CD14-positive monocyte (primary cell): ENCODE measurements at regions not wholly inside any gene's neighbourhood (a gene's known extent, or its start where the extent isn't known, plus 50 kb on each side); places are given as distances from the start of the nearest gene placed in this dataset.

ENCODE experiments used
- DNase-seq, 3 donors: peaks; one replicate each; pipeline ENCODE4 v3.0.0-alpha.2; 2011 to 2022
- H2AFZ ChIP-seq: 2 replicates; pipeline ENCODE4 v1.6.0; 2012; ENCODE audit warnings: mild to moderate bottlenecking, low read depth, low read length, inconsistent platforms; ENCODE audit not compliant: insufficient read depth, poor library complexity, severe bottlenecking
- H3K27ac ChIP-seq, 2 donors: 1 replicate in 1 of 2; 2 replicates in 1 of 2; pipeline ENCODE4 v1.5.1; 2012 to 2013; ENCODE audit warnings: low read length in 2 of 2, control low read depth in 1 of 2, inconsistent platforms in 1 of 2, low read depth in 1 of 2, mild to moderate bottlenecking in 1 of 2
- H3K27me3 ChIP-seq, 2 donors: one replicate each; pipeline versions ENCODE4 v1.6.0 to v1.6.1; 2011 to 2013; ENCODE audit warnings: low read length in 2 of 2; ENCODE audit not compliant: control insufficient read depth in 2 of 2, insufficient read depth in 2 of 2
- H3K36me3 ChIP-seq, 2 donors: replicated peaks in 1 of 2; 1 replicate in 1 of 2; 2 replicates in 1 of 2; pipeline versions ENCODE4 v1.5.1 to v1.6.1; 2012 to 2013; ENCODE audit warnings: low read length in 2 of 2, control low read depth in 1 of 2, inconsistent platforms in 1 of 2, mild to moderate bottlenecking in 1 of 2; ENCODE audit not compliant: insufficient read depth in 2 of 2, control insufficient read depth in 1 of 2
- H3K4me1 ChIP-seq, 2 donors: 1 replicate in 1 of 2; 2 replicates in 1 of 2; pipeline versions ENCODE4 v1.5.1 to v1.6.1; 2012 to 2013; ENCODE audit warnings: low read length in 2 of 2, control low read depth in 1 of 2, inconsistent platforms in 1 of 2, mild to moderate bottlenecking in 1 of 2, moderate library complexity in 1 of 2; ENCODE audit not compliant: insufficient read depth in 2 of 2, control insufficient read depth in 1 of 2
- H3K4me2 ChIP-seq: replicated peaks from 2 replicates; pipeline ENCODE3; 2012; ENCODE audit warnings: low read length, moderate library complexity, mild to moderate bottlenecking; ENCODE audit not compliant: poor library complexity, severe bottlenecking; ENCODE audit errors: extremely low read depth
- H3K4me3 ChIP-seq, 3 experiments: fragments of 200-600 bp in 1 of 3; sonication (generic) in 1 of 3; replicated peaks in 1 of 3; 1 replicate in 2 of 3; 2 replicates in 1 of 3; pipeline ENCODE4 v1.5.1; 2011 to 2013; ENCODE audit warnings: low read length in 3 of 3, mild to moderate bottlenecking in 3 of 3, control low read depth in 2 of 3, low read depth in 2 of 3, inconsistent platforms in 1 of 3, moderate library complexity in 1 of 3
- H3K79me2 ChIP-seq: 2 replicates; pipeline ENCODE4 v1.6.0; 2012; ENCODE audit warnings: mild to moderate bottlenecking, control low read depth, inconsistent platforms, low read length, moderate library complexity; ENCODE audit not compliant: insufficient read depth
- H3K9ac ChIP-seq: 2 replicates; pipeline ENCODE4 v1.6.0; 2017; ENCODE audit warnings: low read length, mild to moderate bottlenecking; ENCODE audit not compliant: insufficient read depth, poor library complexity, severe bottlenecking
- H3K9me3 ChIP-seq, 2 donors: replicated peaks in 1 of 2; 1 replicate in 1 of 2; 2 replicates in 1 of 2; pipeline versions ENCODE4 v1.5.1 to v1.6.1; 2012 to 2013; ENCODE audit warnings: low read length in 2 of 2, control low read depth in 1 of 2; ENCODE audit not compliant: control insufficient read depth in 1 of 2, insufficient read depth in 1 of 2
- H4K20me1 ChIP-seq: 2 replicates; pipeline ENCODE4 v1.6.0; 2012; ENCODE audit warnings: mild to moderate bottlenecking, low read length, control low read depth, moderate library complexity; ENCODE audit not compliant: insufficient read depth
- H3K27ac Mint-ChIP-seq, 7 donors: one replicate each; pipeline ENCODE4 v1.8.0; 2020; ENCODE audit warnings: mild to moderate bottlenecking in 7 of 7, mixed read lengths in 7 of 7, moderate library complexity in 6 of 7, inconsistent platforms in 2 of 7
- H3K27me3 Mint-ChIP-seq, 3 donors: one replicate each; pipeline ENCODE4 v1.8.0; 2021 to 2022; ENCODE audit warnings: low read depth in 3 of 3, mild to moderate bottlenecking in 3 of 3, mixed read lengths in 3 of 3, moderate library complexity in 3 of 3, inconsistent platforms in 1 of 3
- H3K36me3 Mint-ChIP-seq, 2 donors: one replicate each; pipeline ENCODE4 v1.8.0; 2020; ENCODE audit warnings: mixed read lengths in 2 of 2, inconsistent platforms in 1 of 2, mild to moderate bottlenecking in 1 of 2
- H3K4me1 Mint-ChIP-seq: one replicate; pipeline ENCODE4 v1.8.0; 2020; ENCODE audit warnings: mild to moderate bottlenecking, mixed read lengths
- H3K4me3 Mint-ChIP-seq, 2 donors: one replicate each; pipeline ENCODE4 v1.8.0; 2020; ENCODE audit warnings: mild to moderate bottlenecking in 2 of 2, mixed read lengths in 2 of 2, moderate library complexity in 1 of 2
- H3K9me3 Mint-ChIP-seq, 7 donors: one replicate each; pipeline ENCODE4 v1.8.0; 2020 to 2022; ENCODE audit warnings: mixed read lengths in 7 of 7, mild to moderate bottlenecking in 6 of 7, moderate library complexity in 6 of 7, inconsistent platforms in 2 of 7
- WGBS: methylation state at CpG from one replicate; pipeline ENCODE4 v1.1.5; 2013; ENCODE audit warnings: missing lambda C conversion rate; ENCODE audit not compliant: insufficient coverage; 5-methylcytosine and 5-hydroxymethylcytosine counted together
- intact Hi-C, 2 donors: fragments of 100-400 bp; cut with micrococcal nuclease; formaldehyde crosslinking; loops; one replicate each; pipeline versions ENCODE4 v1.15.0 to v1.15.1; 2023
- TF ChIP-seq, protein P1 (sequence below): fragments of 200-600 bp; IDR thresholded peaks from one replicate; pipeline ENCODE4 v1.8.0; 2022; ENCODE audit warnings: antibody characterized with exemption, mild to moderate bottlenecking

DNA sequence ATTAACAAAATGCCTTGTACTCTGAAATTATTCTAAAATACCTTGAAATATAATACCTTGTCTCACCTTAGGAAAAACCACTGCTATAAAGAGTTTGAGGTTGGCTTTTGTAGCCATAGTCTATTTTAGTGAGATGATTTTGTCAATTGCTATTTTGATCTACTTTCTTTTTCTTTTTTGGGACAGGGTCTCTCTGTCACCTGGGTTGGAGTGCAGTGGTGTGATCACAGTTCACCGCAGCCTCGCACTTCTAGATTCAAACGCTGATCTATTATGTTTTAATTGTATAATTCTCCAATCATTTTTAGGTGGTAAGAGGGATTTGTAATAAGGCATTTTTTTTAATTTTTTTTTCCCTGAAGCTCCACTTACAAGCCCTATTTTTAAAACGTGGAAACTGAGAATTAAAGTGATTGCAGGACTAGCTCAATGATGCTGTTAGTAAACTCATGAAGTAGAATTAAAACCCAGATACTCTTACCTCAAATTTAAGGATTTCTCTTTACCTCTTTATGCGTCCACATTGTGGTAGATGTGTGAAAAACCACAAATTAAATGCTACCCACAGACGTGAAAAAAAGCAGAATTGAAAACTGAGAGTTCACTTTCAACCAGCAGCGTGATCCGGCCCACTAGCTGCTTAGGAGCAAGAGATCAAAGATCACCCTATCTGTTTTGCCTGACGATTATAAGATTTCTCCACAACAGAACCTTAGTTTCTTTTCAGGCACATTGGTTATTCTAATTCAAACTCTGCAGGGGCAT lies 384.2 kb downstream of the CGGBP1 start:
- intact Hi-C loops, result no loop called here
- 0% methylated on average over 3 of the region's 9 CpGs for WGBS
- H3K4me3 Mint-ChIP-seq, result peak overlapping the region in 1 of 2 donors; percentile 48
- peaks cover 10 to 30% (median 15%) of the 10 kb centered on the region in 3 donors for H3K27me3 Mint-ChIP-seq
- H3K9me3 Mint-ChIP-seq, result peaks cover 0 to 12% (median 2%) of the 10 kb centered on the region in 7 donors
- Histone ChIP-seq H3K79me2 (no peaks in the 10 kb centered on the region), H3K9ac (no peak overlapping the region), H4K20me1 (no peaks in the 10 kb centered on the region), H3K27ac (no peak overlapping the region), H3K36me3 (no peaks in the 10 kb centered on the region), H3K4me2 (peak overlapping the region; percentile 13), H3K4me1 (peaks cover 0 to 5% of the 10 kb centered on the region in 2 donors), H3K4me3 (no peak overlapping the region), H2AFZ (peak overlapping the region; percentile 26), H3K27me3 (peaks cover 29 to 31% of the 10 kb centered on the region in 2 donors), H3K9me3 (peaks cover 0 to 3% of the 10 kb centered on the region in 2 donors)
- H3K4me1 Mint-ChIP-seq, result peaks cover 7% of the 10 kb centered on the region
- H3K36me3 Mint-ChIP-seq, result no peaks in the 10 kb centered on the region
- DNase-seq, result peak in 1 of 3 donors; percentile 1
- no peak overlapping the region for H3K27ac Mint-ChIP-seq
- TF ChIP-seq, protein P1, sequence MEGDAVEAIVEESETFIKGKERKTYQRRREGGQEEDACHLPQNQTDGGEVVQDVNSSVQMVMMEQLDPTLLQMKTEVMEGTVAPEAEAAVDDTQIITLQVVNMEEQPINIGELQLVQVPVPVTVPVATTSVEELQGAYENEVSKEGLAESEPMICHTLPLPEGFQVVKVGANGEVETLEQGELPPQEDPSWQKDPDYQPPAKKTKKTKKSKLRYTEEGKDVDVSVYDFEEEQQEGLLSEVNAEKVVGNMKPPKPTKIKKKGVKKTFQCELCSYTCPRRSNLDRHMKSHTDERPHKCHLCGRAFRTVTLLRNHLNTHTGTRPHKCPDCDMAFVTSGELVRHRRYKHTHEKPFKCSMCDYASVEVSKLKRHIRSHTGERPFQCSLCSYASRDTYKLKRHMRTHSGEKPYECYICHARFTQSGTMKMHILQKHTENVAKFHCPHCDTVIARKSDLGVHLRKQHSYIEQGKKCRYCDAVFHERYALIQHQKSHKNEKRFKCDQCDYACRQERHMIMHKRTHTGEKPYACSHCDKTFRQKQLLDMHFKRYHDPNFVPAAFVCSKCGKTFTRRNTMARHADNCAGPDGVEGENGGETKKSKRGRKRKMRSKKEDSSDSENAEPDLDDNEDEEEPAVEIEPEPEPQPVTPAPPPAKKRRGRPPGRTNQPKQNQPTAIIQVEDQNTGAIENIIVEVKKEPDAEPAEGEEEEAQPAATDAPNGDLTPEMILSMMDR, result no peak

DNA sequence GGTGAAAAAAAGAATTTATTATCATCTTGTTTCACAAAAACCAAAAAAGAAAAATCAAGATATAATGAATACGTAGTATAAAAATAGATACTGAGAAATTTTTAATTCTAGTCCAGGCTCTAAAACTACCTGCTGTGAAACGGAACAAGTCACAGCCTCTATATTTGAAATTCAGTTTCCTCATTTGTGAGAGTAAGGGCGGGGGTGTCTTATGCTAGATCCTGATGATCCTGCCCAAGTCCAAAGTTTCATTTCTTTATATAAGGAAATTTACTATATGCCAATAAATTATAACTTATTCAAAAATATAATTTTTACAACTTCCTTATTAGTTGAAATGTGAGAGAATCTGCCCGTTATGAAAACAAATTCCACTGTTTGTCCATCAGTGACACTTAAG lies 385.7 kb downstream of the CGGBP1 start:
- H3K4me3 Mint-ChIP-seq, result peak overlapping the region in 1 of 2 donors; percentile 73
- peaks cover 7% of the 10 kb centered on the region for H3K4me1 Mint-ChIP-seq
- intact Hi-C loops, result no loop called here
- no peaks in the 10 kb centered on the region for H4K20me1 ChIP-seq
- WGBS, result no CpG with 5 or more reads among the region's 4 CpGs
- TF ChIP-seq, protein P1, result no peak
- H2AFZ ChIP-seq, result no peak overlapping the region
- peaks cover 0 to 7% (median 2%) of the 10 kb centered on the region in 7 donors for H3K9me3 Mint-ChIP-seq
- no peaks in the 10 kb centered on the region for H3K36me3 ChIP-seq
- H3K4me2 ChIP-seq, result no peak overlapping the region
- no peak overlapping the region for H3K4me3 ChIP-seq
- no peak for DNase-seq
- no peak overlapping the region for H3K27ac ChIP-seq
- H3K27me3 ChIP-seq, result peaks cover 29 to 31% of the 10 kb centered on the region in 2 donors
- no peaks in the 10 kb centered on the region for H3K36me3 Mint-ChIP-seq
- H3K9me3 ChIP-seq, result no peaks in the 10 kb centered on the region
- peaks cover 10 to 30% (median 20%) of the 10 kb centered on the region in 3 donors for H3K27me3 Mint-ChIP-seq
- H3K9ac ChIP-seq, result no peak overlapping the region
- H3K27ac Mint-ChIP-seq, result no peak overlapping the region
- H3K4me1 ChIP-seq, result peaks cover 0 to 5% of the 10 kb centered on the region in 2 donors
- no peaks in the 10 kb centered on the region for H3K79me2 ChIP-seq
